ENCODE measurements at regions not wholly inside any gene's neighbourhood (a gene's known extent, or its start where the extent isn't known, plus 50 kb on each side); places are given as distances from the start of the nearest gene placed in this dataset.
"Not testable (repeated sequence)": the region's sequence is repeated elsewhere in the genome, so short reads cannot be mapped to it uniquely, and the experiment has no call there.

GRCh38 chr7:55743454-55743717, 119.2 kb downstream of the SEPTIN14 start:
- DNase-seq: not testable (repeated sequence)

- not testable (repeated sequence) for DNase-seq
Observed at GRCh38 chr7:55742651-55743453, 119.7 kb downstream of the SEPTIN14 start.

- DNase-seq: not testable (repeated sequence)
Observed at GRCh38 chr7:55741721-55742631, 120.6 kb downstream of the SEPTIN14 start.

- not testable (repeated sequence) for DNase-seq
Observed at GRCh38 chr7:55740633-55741250, 121.8 kb downstream of the SEPTIN14 start.

GRCh38 chr7:55740053-55740452, 122.5 kb downstream of the SEPTIN14 start:
- DNase-seq: not testable (repeated sequence)

- not testable (repeated sequence) for DNase-seq
Observed at GRCh38 chr7:55736641-55737221, 125.8 kb downstream of the SEPTIN14 start.

GRCh38 chr7:55733241-55734140, 129.1 kb downstream of the SEPTIN14 start:
- no peak for DNase-seq

- DNase-seq: no peak
Observed at GRCh38 chr7:55731931-55732330, 130.6 kb downstream of the SEPTIN14 start.

- no peak for DNase-seq
Observed at GRCh38 chr7:55730197-55730596, 132.4 kb downstream of the SEPTIN14 start.

GRCh38 chr7:55723621-55723941, 139.0 kb downstream of the SEPTIN14 start:
- DNase-seq: no peak

- not testable (repeated sequence) for DNase-seq
Observed at GRCh38 chr7:55722874-55723620, 139.5 kb downstream of the SEPTIN14 start.

GRCh38 chr7:55721004-55721403, 141.5 kb downstream of the SEPTIN14 start:
- DNase-seq: not testable (repeated sequence)

- not testable (repeated sequence) for DNase-seq
Observed at GRCh38 chr7:55715247-55715867, 143.1 kb upstream of the VOPP1 start.

GRCh38 chr7:55714370-55714769, 142.1 kb upstream of the VOPP1 start:
- DNase-seq: not testable (repeated sequence)

GRCh38 chr7:55710312-55710711, 138.0 kb upstream of the VOPP1 start:
- not testable (repeated sequence) for DNase-seq

- not testable (repeated sequence) for DNase-seq
Observed at GRCh38 chr7:55708028-55708427, 135.7 kb upstream of the VOPP1 start.

- not testable (repeated sequence) for DNase-seq
Observed at GRCh38 chr7:55707410-55707809, 135.1 kb upstream of the VOPP1 start.

GRCh38 chr7:55706451-55707195, 134.3 kb upstream of the VOPP1 start:
- DNase-seq: not testable (repeated sequence)

GRCh38 chr7:55705728-55706450, 133.6 kb upstream of the VOPP1 start:
- not testable (repeated sequence) for DNase-seq

Data from activated T-cell treated with anti-CD3 and anti-CD28 coated beads, Interleukin-2, amount 50 U/mL, for 48 hours (primary cell).